GM23338 (cell line): ENCODE measurements at regions not wholly inside any gene's neighbourhood (a gene's known extent, or its start where the extent isn't known, plus 50 kb on each side); places are given as distances from the start of the nearest gene placed in this dataset.

Source experiments
- CTCF ChIP-seq, 2 experiments: fragments of 200-600 bp in 1 of 2; sonication (generic) in 1 of 2; conservative IDR thresholded peaks; 2 replicates each; pipeline versions ENCODE4 v1.5.1 to v1.6.1; 2016 to 2017; ENCODE audit warnings: antibody characterized with exemption in 2 of 2, low read depth in 2 of 2, mild to moderate bottlenecking in 2 of 2, moderate library complexity in 1 of 2
- EZH2 ChIP-seq: fragments of 200-600 bp; sonication (generic); IDR thresholded peaks from one replicate; pipeline ENCODE4 v1.8.0; 2017; ENCODE audit warnings: antibody characterized with exemption, mild to moderate bottlenecking, low read depth; ENCODE audit not compliant: unreplicated experiment
- EZH2phosphoT487 ChIP-seq: fragments of 200-600 bp; sonication (generic); IDR thresholded peaks from one replicate; pipeline ENCODE4 v1.8.1; 2018; ENCODE audit warnings: antibody characterized with exemption; ENCODE audit not compliant: unreplicated experiment
- JUNB ChIP-seq: IDR thresholded peaks from one replicate; pipeline ENCODE4 v1.6.1; 2016; ENCODE audit warnings: antibody characterized with exemption; ENCODE audit not compliant: unreplicated experiment
- NANOG ChIP-seq: IDR thresholded peaks from 2 replicates; pipeline ENCODE4 v1.6.1; 2016; ENCODE audit warnings: antibody characterized with exemption, borderline replicate concordance
- POLR2AphosphoS5 ChIP-seq: IDR thresholded peaks from 2 replicates; pipeline ENCODE4 v1.6.1; 2016; ENCODE audit warnings: antibody characterized with exemption, low read depth
- REST ChIP-seq: IDR thresholded peaks from one replicate; pipeline ENCODE4 v1.6.1; 2018; ENCODE audit warnings: antibody characterized with exemption; ENCODE audit not compliant: unreplicated experiment
- ZNF114 ChIP-seq: fragments of 250-450 bp; sonication (Bioruptor Pico); IDR thresholded peaks from 2 replicates; pipeline ENCODE4 v1.5.0; 2020; ENCODE audit warnings: mild to moderate bottlenecking, moderate library complexity
- ZNF331 ChIP-seq: fragments of 250-450 bp; sonication (Bioruptor Pico); IDR thresholded peaks from 2 replicates; pipeline ENCODE4 v1.5.0; 2020; ENCODE audit warnings: low read depth, mild to moderate bottlenecking, moderate library complexity
- ZNF462 ChIP-seq: fragments of 250-450 bp; sonication (Bioruptor Pico); IDR thresholded peaks from 2 replicates; pipeline ENCODE4 v1.5.0; 2020; ENCODE audit warnings: mild to moderate bottlenecking, moderate library complexity

- no peak for TF ChIP-seq REST
- no peak for TF ChIP-seq CTCF (conservative IDR thresholded peaks at IDR 0.05; ENCODE audit: low read depth in 2 of 2)
- TF ChIP-seq EZH2, result no peak
- no peak for TF ChIP-seq EZH2phosphoT487
- no peak for TF ChIP-seq ZNF114
- TF ChIP-seq NANOG, result no peak
- TF ChIP-seq POLR2AphosphoS5, result no peak
- no peak for TF ChIP-seq ZNF331 (CRISPR knock-in tag)
- no peak for TF ChIP-seq JUNB
- TF ChIP-seq ZNF462 (CRISPR knock-in tag), result no peak
These were observed 553.6 kb downstream of the EPHB1 start for GRCh38 chr3:135348690-135349089.
